H1 (cell line): ENCODE measurements at regions not wholly inside any gene's neighbourhood (a gene's known extent, or its start where the extent isn't known, plus 50 kb on each side); places are given as distances from the start of the nearest gene placed in this dataset.

Experiments
- BRCA1 ChIP-seq: IDR thresholded peaks from 2 replicates; pipeline ENCODE4 v1.6.1; 2012; ENCODE audit warnings: low read depth, low read length, improper control_type of control experiment
- CBX5 ChIP-seq: fragments of 300-800, 300-1000 bp; sonication (generic); IDR thresholded peaks from 2 replicates; pipeline ENCODE4 v1.7.1; 2016; ENCODE audit warnings: antibody characterized with exemption, low read length, low read depth
- EZH2 ChIP-seq: fragments of 200-600 bp; sonication (generic); IDR thresholded peaks from 2 replicates; pipeline ENCODE4 v1.7.1; 2012; ENCODE audit warnings: low read depth, mild to moderate bottlenecking, moderate library complexity, low read length, inconsistent platforms; ENCODE audit not compliant: severe bottlenecking
- GABPA ChIP-seq: IDR thresholded peaks from 2 replicates; pipeline ENCODE4 v1.6.1; 2011; ENCODE audit warnings: mild to moderate bottlenecking, low read length, moderate library complexity, borderline replicate concordance; ENCODE audit not compliant: insufficient read depth
- PHF8 ChIP-seq: fragments of 200-600 bp; sonication (generic); conservative IDR thresholded peaks from 2 replicates; pipeline ENCODE4 v1.7.1; 2012; ENCODE audit warnings: low read depth, mild to moderate bottlenecking, inconsistent platforms, low read length, moderate library complexity
- RBBP5 ChIP-seq: IDR thresholded peaks from 2 replicates; pipeline ENCODE4 v1.7.1; 2012; ENCODE audit warnings: low read depth, mild to moderate bottlenecking, inconsistent platforms, low read length, moderate library complexity, borderline replicate concordance
- YY1 ChIP-seq: IDR thresholded peaks from 2 replicates; pipeline ENCODE4 v1.6.1; 2011; ENCODE audit warnings: low read depth, mild to moderate bottlenecking, low read length
- TF ChIP-seq, protein P1 (sequence below): fragments of 300-600 bp; sonication (generic); IDR thresholded peaks from 2 replicates; pipeline ENCODE4 v1.7.1; 2012; ENCODE audit warnings: low read length, moderate library complexity, mild to moderate bottlenecking, inconsistent platforms; ENCODE audit not compliant: insufficient replicate concordance
- TF ChIP-seq, protein P2 (sequence below): IDR thresholded peaks from 2 replicates; pipeline ENCODE4 v1.6.1; 2011; ENCODE audit warnings: low read length, improper control_type of control experiment

DNA sequence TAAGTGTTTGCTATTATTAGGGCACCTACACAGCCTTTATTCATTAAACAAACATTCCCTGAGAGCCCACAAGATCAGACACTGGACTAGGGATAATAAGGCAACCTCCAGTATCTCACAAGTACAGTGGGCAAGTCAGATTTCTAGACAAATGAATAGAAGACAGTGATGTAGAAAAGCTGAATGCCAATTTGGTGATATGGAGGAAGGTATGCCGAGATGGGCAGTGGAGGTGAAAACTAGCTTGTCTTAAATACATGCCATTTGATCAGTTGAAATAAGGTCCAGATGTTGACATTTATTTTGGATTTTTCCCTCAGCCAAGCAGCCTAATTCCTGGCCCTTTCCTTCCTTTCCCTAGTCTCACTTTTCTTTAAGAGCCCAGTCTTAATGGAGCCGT lies 130.3 kb downstream of the RXFP2 start (continued):
- TF ChIP-seq, protein P1, sequence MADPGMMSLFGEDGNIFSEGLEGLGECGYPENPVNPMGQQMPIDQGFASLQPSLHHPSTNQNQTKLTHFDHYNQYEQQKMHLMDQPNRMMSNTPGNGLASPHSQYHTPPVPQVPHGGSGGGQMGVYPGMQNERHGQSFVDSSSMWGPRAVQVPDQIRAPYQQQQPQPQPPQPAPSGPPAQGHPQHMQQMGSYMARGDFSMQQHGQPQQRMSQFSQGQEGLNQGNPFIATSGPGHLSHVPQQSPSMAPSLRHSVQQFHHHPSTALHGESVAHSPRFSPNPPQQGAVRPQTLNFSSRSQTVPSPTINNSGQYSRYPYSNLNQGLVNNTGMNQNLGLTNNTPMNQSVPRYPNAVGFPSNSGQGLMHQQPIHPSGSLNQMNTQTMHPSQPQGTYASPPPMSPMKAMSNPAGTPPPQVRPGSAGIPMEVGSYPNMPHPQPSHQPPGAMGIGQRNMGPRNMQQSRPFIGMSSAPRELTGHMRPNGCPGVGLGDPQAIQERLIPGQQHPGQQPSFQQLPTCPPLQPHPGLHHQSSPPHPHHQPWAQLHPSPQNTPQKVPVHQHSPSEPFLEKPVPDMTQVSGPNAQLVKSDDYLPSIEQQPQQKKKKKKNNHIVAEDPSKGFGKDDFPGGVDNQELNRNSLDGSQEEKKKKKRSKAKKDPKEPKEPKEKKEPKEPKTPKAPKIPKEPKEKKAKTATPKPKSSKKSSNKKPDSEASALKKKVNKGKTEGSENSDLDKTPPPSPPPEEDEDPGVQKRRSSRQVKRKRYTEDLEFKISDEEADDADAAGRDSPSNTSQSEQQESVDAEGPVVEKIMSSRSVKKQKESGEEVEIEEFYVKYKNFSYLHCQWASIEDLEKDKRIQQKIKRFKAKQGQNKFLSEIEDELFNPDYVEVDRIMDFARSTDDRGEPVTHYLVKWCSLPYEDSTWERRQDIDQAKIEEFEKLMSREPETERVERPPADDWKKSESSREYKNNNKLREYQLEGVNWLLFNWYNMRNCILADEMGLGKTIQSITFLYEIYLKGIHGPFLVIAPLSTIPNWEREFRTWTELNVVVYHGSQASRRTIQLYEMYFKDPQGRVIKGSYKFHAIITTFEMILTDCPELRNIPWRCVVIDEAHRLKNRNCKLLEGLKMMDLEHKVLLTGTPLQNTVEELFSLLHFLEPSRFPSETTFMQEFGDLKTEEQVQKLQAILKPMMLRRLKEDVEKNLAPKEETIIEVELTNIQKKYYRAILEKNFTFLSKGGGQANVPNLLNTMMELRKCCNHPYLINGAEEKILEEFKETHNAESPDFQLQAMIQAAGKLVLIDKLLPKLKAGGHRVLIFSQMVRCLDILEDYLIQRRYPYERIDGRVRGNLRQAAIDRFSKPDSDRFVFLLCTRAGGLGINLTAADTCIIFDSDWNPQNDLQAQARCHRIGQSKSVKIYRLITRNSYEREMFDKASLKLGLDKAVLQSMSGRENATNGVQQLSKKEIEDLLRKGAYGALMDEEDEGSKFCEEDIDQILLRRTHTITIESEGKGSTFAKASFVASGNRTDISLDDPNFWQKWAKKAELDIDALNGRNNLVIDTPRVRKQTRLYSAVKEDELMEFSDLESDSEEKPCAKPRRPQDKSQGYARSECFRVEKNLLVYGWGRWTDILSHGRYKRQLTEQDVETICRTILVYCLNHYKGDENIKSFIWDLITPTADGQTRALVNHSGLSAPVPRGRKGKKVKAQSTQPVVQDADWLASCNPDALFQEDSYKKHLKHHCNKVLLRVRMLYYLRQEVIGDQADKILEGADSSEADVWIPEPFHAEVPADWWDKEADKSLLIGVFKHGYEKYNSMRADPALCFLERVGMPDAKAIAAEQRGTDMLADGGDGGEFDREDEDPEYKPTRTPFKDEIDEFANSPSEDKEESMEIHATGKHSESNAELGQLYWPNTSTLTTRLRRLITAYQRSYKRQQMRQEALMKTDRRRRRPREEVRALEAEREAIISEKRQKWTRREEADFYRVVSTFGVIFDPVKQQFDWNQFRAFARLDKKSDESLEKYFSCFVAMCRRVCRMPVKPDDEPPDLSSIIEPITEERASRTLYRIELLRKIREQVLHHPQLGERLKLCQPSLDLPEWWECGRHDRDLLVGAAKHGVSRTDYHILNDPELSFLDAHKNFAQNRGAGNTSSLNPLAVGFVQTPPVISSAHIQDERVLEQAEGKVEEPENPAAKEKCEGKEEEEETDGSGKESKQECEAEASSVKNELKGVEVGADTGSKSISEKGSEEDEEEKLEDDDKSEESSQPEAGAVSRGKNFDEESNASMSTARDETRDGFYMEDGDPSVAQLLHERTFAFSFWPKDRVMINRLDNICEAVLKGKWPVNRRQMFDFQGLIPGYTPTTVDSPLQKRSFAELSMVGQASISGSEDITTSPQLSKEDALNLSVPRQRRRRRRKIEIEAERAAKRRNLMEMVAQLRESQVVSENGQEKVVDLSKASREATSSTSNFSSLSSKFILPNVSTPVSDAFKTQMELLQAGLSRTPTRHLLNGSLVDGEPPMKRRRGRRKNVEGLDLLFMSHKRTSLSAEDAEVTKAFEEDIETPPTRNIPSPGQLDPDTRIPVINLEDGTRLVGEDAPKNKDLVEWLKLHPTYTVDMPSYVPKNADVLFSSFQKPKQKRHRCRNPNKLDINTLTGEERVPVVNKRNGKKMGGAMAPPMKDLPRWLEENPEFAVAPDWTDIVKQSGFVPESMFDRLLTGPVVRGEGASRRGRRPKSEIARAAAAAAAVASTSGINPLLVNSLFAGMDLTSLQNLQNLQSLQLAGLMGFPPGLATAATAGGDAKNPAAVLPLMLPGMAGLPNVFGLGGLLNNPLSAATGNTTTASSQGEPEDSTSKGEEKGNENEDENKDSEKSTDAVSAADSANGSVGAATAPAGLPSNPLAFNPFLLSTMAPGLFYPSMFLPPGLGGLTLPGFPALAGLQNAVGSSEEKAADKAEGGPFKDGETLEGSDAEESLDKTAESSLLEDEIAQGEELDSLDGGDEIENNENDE: no peak
- no peak for TF ChIP-seq EZH2
- no peak for TF ChIP-seq RBBP5
- TF ChIP-seq, protein P2, sequence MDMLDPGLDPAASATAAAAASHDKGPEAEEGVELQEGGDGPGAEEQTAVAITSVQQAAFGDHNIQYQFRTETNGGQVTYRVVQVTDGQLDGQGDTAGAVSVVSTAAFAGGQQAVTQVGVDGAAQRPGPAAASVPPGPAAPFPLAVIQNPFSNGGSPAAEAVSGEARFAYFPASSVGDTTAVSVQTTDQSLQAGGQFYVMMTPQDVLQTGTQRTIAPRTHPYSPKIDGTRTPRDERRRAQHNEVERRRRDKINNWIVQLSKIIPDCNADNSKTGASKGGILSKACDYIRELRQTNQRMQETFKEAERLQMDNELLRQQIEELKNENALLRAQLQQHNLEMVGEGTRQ: no peak
- no peak for TF ChIP-seq CBX5
- TF ChIP-seq BRCA1: no peak
- no peak for TF ChIP-seq PHF8
- TF ChIP-seq GABPA: no peak
- no peak for TF ChIP-seq YY1
